ENCODE measurements at regions not wholly inside any gene's neighbourhood (a gene's known extent, or its start where the extent isn't known, plus 50 kb on each side); places are given as distances from the start of the nearest gene placed in this dataset.

GRCh38 chr12:20189767-20190166, 178.6 kb upstream of the PDE3A start:
- Histone ChIP-seq H3K4me2 (replicated peaks; ENCODE audit: low read depth, low read length, poor library complexity, severe bottlenecking) (no peak overlapping the region), H3K4me3 (ENCODE audit: control extremely low read depth in 1 of 5, extremely low read depth in 1 of 5, insufficient read depth in 1 of 5, low read depth in 2 of 5, low read length in 4 of 5) (no peak overlapping the region), H3K79me2 (ENCODE audit: control insufficient read depth, insufficient read depth, low read length) (no peaks in the 10 kb centered on the region), H3K4me1 (ENCODE audit: control insufficient read depth in 2 of 2, insufficient read depth in 2 of 2, low read length in 2 of 2) (no peaks in the 10 kb centered on the region), H3K36me3 (replicated peaks in 1 of 2; ENCODE audit: control extremely low read depth in 1 of 2, control insufficient read depth in 1 of 2, extremely low read depth in 1 of 2, insufficient read depth in 2 of 2, low read length in 1 of 2) (no peaks in the 10 kb centered on the region), H3K27ac (ENCODE audit: low read length in 2 of 2) (no peak overlapping the region), H4K20me1 (ENCODE audit: control insufficient read depth, insufficient read depth, low read length, poor library complexity, severe bottlenecking) (no peaks in the 10 kb centered on the region), H3K9me3 (ENCODE audit: control extremely low read depth in 1 of 3, control insufficient read depth in 2 of 3, insufficient read depth in 1 of 3, low read length in 2 of 3) (no peaks in the 10 kb centered on the region), H3K9ac (ENCODE audit: low read length) (no peak overlapping the region), H3K27me3 (replicated peaks in 1 of 4; ENCODE audit: control extremely low read depth in 1 of 4, control insufficient read depth in 3 of 4, insufficient read depth in 4 of 4, low read length in 3 of 4) (no peaks in the 10 kb centered on the region), H2AFZ (ENCODE audit: insufficient read depth, low read depth, low read length, poor library complexity, severe bottlenecking) (no peak overlapping the region)
- no peak for TF ChIP-seq CTCF (IDR thresholded peaks at IDR 0.05)
- no peak for TF ChIP-seq EZH2 (IDR thresholded peaks at IDR 0.05; ENCODE audit: borderline replicate concordance, insufficient read depth, low read depth, low read length, poor library complexity, severe bottlenecking)
- H3K9me3 Mint-ChIP-seq (ENCODE audit: insufficient read depth), result no peaks in the 10 kb centered on the region
- intact Hi-C loops (cut with micrococcal nuclease), result no loop called here
- ATAC-seq (ENCODE audit: low read depth) (no peak), DNase-seq (no peak)
- CTCF ChIA-PET, result no interaction called here
- no CpG with 5 or more reads among the region's 2 CpGs for WGBS (ENCODE audit: insufficient coverage)
- no peak overlapping the region for H3K4me3 Mint-ChIP-seq
- POLR2A ChIA-PET, result no interaction called here
- no peaks in the 10 kb centered on the region for H3K27me3 Mint-ChIP-seq
- no peaks in the 10 kb centered on the region for H3K4me1 Mint-ChIP-seq
- no peak overlapping the region for H3K27ac Mint-ChIP-seq

GRCh38 chr12:20194171-20194570, 174.2 kb upstream of the PDE3A start:
- intact Hi-C loops (cut with micrococcal nuclease), result no loop called here
- CTCF ChIA-PET, result no interaction called here
- Mint-ChIP-seq H3K27me3 (no peaks in the 10 kb centered on the region), H3K4me1 (no peaks in the 10 kb centered on the region), H3K9me3 (ENCODE audit: insufficient read depth) (no peaks in the 10 kb centered on the region), H3K4me3 (no peak overlapping the region), H3K27ac (no peak overlapping the region)
- Histone ChIP-seq H3K4me1 (ENCODE audit: control insufficient read depth in 2 of 2, insufficient read depth in 2 of 2, low read length in 2 of 2) (no peaks in the 10 kb centered on the region), H3K27me3 (replicated peaks in 1 of 4; ENCODE audit: control extremely low read depth in 1 of 4, control insufficient read depth in 3 of 4, insufficient read depth in 4 of 4, low read length in 3 of 4) (no peaks in the 10 kb centered on the region), H2AFZ (ENCODE audit: insufficient read depth, low read depth, low read length, poor library complexity, severe bottlenecking) (no peak overlapping the region), H3K4me3 (ENCODE audit: control extremely low read depth in 1 of 5, extremely low read depth in 1 of 5, insufficient read depth in 1 of 5, low read depth in 2 of 5, low read length in 4 of 5) (no peak overlapping the region), H3K9ac (ENCODE audit: low read length) (no peak overlapping the region), H3K27ac (ENCODE audit: low read length in 2 of 2) (no peak overlapping the region), H3K9me3 (ENCODE audit: control extremely low read depth in 1 of 3, control insufficient read depth in 2 of 3, insufficient read depth in 1 of 3, low read length in 2 of 3) (no peaks in the 10 kb centered on the region), H3K4me2 (replicated peaks; ENCODE audit: low read depth, low read length, poor library complexity, severe bottlenecking) (no peak overlapping the region), H4K20me1 (ENCODE audit: control insufficient read depth, insufficient read depth, low read length, poor library complexity, severe bottlenecking) (no peaks in the 10 kb centered on the region), H3K79me2 (ENCODE audit: control insufficient read depth, insufficient read depth, low read length) (no peaks in the 10 kb centered on the region), H3K36me3 (replicated peaks in 1 of 2; ENCODE audit: control extremely low read depth in 1 of 2, control insufficient read depth in 1 of 2, extremely low read depth in 1 of 2, insufficient read depth in 2 of 2, low read length in 1 of 2) (no peaks in the 10 kb centered on the region)
- ATAC-seq (ENCODE audit: low read depth) (no peak), DNase-seq (no peak)
- POLR2A ChIA-PET, result no interaction called here
- no peak for TF ChIP-seq CTCF (IDR thresholded peaks at IDR 0.05)
- no peak for TF ChIP-seq EZH2 (IDR thresholded peaks at IDR 0.05; ENCODE audit: borderline replicate concordance, insufficient read depth, low read depth, low read length, poor library complexity, severe bottlenecking)
- 60% methylated on average over 2 of the region's 4 CpGs for WGBS (ENCODE audit: insufficient coverage)

All from B cell (primary cell).